ENCODE measurements at regions not wholly inside any gene's neighbourhood (a gene's known extent, or its start where the extent isn't known, plus 50 kb on each side); places are given as distances from the start of the nearest gene placed in this dataset.

GRCh38 chr3:181764544-181764943, 52.8 kb downstream of the SOX2 start:
- no peak for FAIRE-seq
- TF ChIP-seq EZH2 (IDR thresholded peaks at IDR 0.05; ENCODE audit: insufficient read depth, low read length) (no peak), CTCF (IDR thresholded peaks at IDR 0.05; ENCODE audit: insufficient read depth, low read depth, low read length) (no peak)
- no peaks in the 10 kb centered on the region for H3K36me3 Mint-ChIP-seq (ENCODE audit: low read depth, unreplicated experiment)

GRCh38 chr3:181770296-181770695, 58.6 kb downstream of the SOX2 start:
- H2AFZ ChIP-seq (ENCODE audit: low read depth, low read length): no peak overlapping the region
- H3K27me3 ChIP-seq (ENCODE audit: insufficient read depth, low read length): no peaks in the 10 kb centered on the region
- H3K4me3 ChIP-seq (ENCODE audit: insufficient read depth, low read depth, low read length): no peak overlapping the region
- H3K27ac ChIP-seq (ENCODE audit: low read depth, low read length): no peak overlapping the region
- Mint-ChIP-seq H3K4me3 (ENCODE audit: unreplicated experiment) (no peak overlapping the region), H3K4me1 (ENCODE audit: low read depth, unreplicated experiment) (peaks cover 4% of the 10 kb centered on the region), H3K36me3 (ENCODE audit: low read depth, unreplicated experiment) (no peaks in the 10 kb centered on the region), H3K27ac (ENCODE audit: unreplicated experiment) (no peak overlapping the region), H3K27me3 (ENCODE audit: low read depth, unreplicated experiment) (no peaks in the 10 kb centered on the region), H3K9me3 (ENCODE audit: unreplicated experiment) (no peaks in the 10 kb centered on the region)
- H4K20me1 ChIP-seq (ENCODE audit: insufficient read depth, low read length): no peaks in the 10 kb centered on the region
- H3K4me1 ChIP-seq (ENCODE audit: insufficient read depth, low read length): no peaks in the 10 kb centered on the region
- H3K4me2 ChIP-seq (ENCODE audit: low read length): no peak overlapping the region
- H3K9me3 ChIP-seq (ENCODE audit: insufficient read depth, low read depth, low read length): no peaks in the 10 kb centered on the region
- FAIRE-seq: no peak
- no peaks in the 10 kb centered on the region for H3K79me2 ChIP-seq (ENCODE audit: insufficient read depth, low read length)
- no peak for DNase-seq (ENCODE audit: low read depth)
- no peaks in the 10 kb centered on the region for H3K36me3 ChIP-seq (ENCODE audit: insufficient read depth, low read length)
- H3K9ac ChIP-seq (ENCODE audit: low read length): no peak overlapping the region
- TF ChIP-seq EZH2 (IDR thresholded peaks at IDR 0.05; ENCODE audit: insufficient read depth, low read length): no peak
- TF ChIP-seq CTCF (IDR thresholded peaks at IDR 0.05; ENCODE audit: insufficient read depth, low read depth, low read length): no peak

More at GRCh38 chr3:181764544-181764943, 52.8 kb downstream of the SOX2 start:
- no peaks in the 10 kb centered on the region for H3K79me2 ChIP-seq (ENCODE audit: insufficient read depth, low read length)
- H3K4me3 ChIP-seq (ENCODE audit: insufficient read depth, low read depth, low read length): no peak overlapping the region
- no peaks in the 10 kb centered on the region for H3K36me3 ChIP-seq (ENCODE audit: insufficient read depth, low read length)
- H2AFZ ChIP-seq (ENCODE audit: low read depth, low read length): no peak overlapping the region
- H3K9me3 ChIP-seq (ENCODE audit: insufficient read depth, low read depth, low read length): no peaks in the 10 kb centered on the region
- no peak overlapping the region for H3K9ac ChIP-seq (ENCODE audit: low read length)
- H3K9me3 Mint-ChIP-seq (ENCODE audit: unreplicated experiment): no peaks in the 10 kb centered on the region
- no peaks in the 10 kb centered on the region for H3K27me3 Mint-ChIP-seq (ENCODE audit: low read depth, unreplicated experiment)
- DNase-seq (ENCODE audit: low read depth): no peak
- no peaks in the 10 kb centered on the region for H3K27me3 ChIP-seq (ENCODE audit: insufficient read depth, low read length)
- H3K4me1 Mint-ChIP-seq (ENCODE audit: low read depth, unreplicated experiment): no peaks in the 10 kb centered on the region
- no peak overlapping the region for H3K4me2 ChIP-seq (ENCODE audit: low read length)
- H4K20me1 ChIP-seq (ENCODE audit: insufficient read depth, low read length): no peaks in the 10 kb centered on the region
- no peak overlapping the region for H3K27ac ChIP-seq (ENCODE audit: low read depth, low read length)
- no peak overlapping the region for H3K4me3 Mint-ChIP-seq (ENCODE audit: unreplicated experiment)
- H3K4me1 ChIP-seq (ENCODE audit: insufficient read depth, low read length): no peaks in the 10 kb centered on the region
- no peak overlapping the region for H3K27ac Mint-ChIP-seq (ENCODE audit: unreplicated experiment)

GRCh38 chr3:181771120-181771519, 59.4 kb downstream of the SOX2 start:
- H2AFZ ChIP-seq (ENCODE audit: low read depth, low read length): no peak overlapping the region
- no peak for TF ChIP-seq CTCF (IDR thresholded peaks at IDR 0.05; ENCODE audit: insufficient read depth, low read depth, low read length)
- no peak for DNase-seq (ENCODE audit: low read depth)
- H3K9ac ChIP-seq (ENCODE audit: low read length): no peak overlapping the region
- no peaks in the 10 kb centered on the region for H4K20me1 ChIP-seq (ENCODE audit: insufficient read depth, low read length)
- no peaks in the 10 kb centered on the region for H3K27me3 Mint-ChIP-seq (ENCODE audit: low read depth, unreplicated experiment)
- no peak overlapping the region for H3K4me2 ChIP-seq (ENCODE audit: low read length)
- H3K9me3 Mint-ChIP-seq (ENCODE audit: unreplicated experiment): no peaks in the 10 kb centered on the region
- no peak overlapping the region for H3K4me3 ChIP-seq (ENCODE audit: insufficient read depth, low read depth, low read length)
- H3K4me1 Mint-ChIP-seq (ENCODE audit: low read depth, unreplicated experiment): peaks cover 4% of the 10 kb centered on the region
- H3K79me2 ChIP-seq (ENCODE audit: insufficient read depth, low read length): no peaks in the 10 kb centered on the region
- no peaks in the 10 kb centered on the region for H3K36me3 Mint-ChIP-seq (ENCODE audit: low read depth, unreplicated experiment)
- no peaks in the 10 kb centered on the region for H3K4me1 ChIP-seq (ENCODE audit: insufficient read depth, low read length)
- no peak overlapping the region for H3K4me3 Mint-ChIP-seq (ENCODE audit: unreplicated experiment)
- no peaks in the 10 kb centered on the region for H3K9me3 ChIP-seq (ENCODE audit: insufficient read depth, low read depth, low read length)
- no peaks in the 10 kb centered on the region for H3K27me3 ChIP-seq (ENCODE audit: insufficient read depth, low read length)
- no peak overlapping the region for H3K27ac Mint-ChIP-seq (ENCODE audit: unreplicated experiment)
- H3K27ac ChIP-seq (ENCODE audit: low read depth, low read length): no peak overlapping the region
- no peaks in the 10 kb centered on the region for H3K36me3 ChIP-seq (ENCODE audit: insufficient read depth, low read length)
- FAIRE-seq: no peak

All from astrocyte (in vitro differentiated cells and primary cell).